ENCODE measurements at regions not wholly inside any gene's neighbourhood (a gene's known extent, or its start where the extent isn't known, plus 50 kb on each side); places are given as distances from the start of the nearest gene placed in this dataset.

- WGBS (ENCODE audit: low lambda C conversion rate): 7% methylated on average over 7 of the region's 7 CpGs
- no peaks in the 10 kb centered on the region for H3K79me2 ChIP-seq (ENCODE audit: insufficient read depth, low read length)
- no peak for DNase-seq (ENCODE audit: low spot score)
- no peak overlapping the region for H3K4me3 ChIP-seq (replicated peaks in 1 of 3; ENCODE audit: insufficient read depth in 1 of 3, low read depth in 2 of 3, low read length in 3 of 3)
- FAIRE-seq: no peak
- H3K27ac ChIP-seq (ENCODE audit: extremely low read length, insufficient read depth, low read length): no peak overlapping the region
- ChIA-PET CTCF (ENCODE audit: low intra/inter-chr PET ratio, low total read pairs) (no interaction called here), POLR2A (no interaction called here)
- BruUV-seq (replicated peaks): no TSS peak
- no peak overlapping the region for H2AFZ ChIP-seq (ENCODE audit: low read length)
- H3K27me3 ChIP-seq (ENCODE audit: control insufficient read depth in 1 of 2, insufficient read depth in 2 of 2, low read length in 2 of 2): no peaks in the 10 kb centered on the region
- H3K4me1 ChIP-seq (ENCODE audit: insufficient read depth, low read length): no peaks in the 10 kb centered on the region
- TF ChIP-seq BRF2 (CRISPR knock-in tag; IDR thresholded peaks at IDR 0.05) (no peak), HOXD1 (CRISPR knock-in tag; IDR thresholded peaks at IDR 0.05) (no peak)
- intact Hi-C loops (cut with micrococcal nuclease; ENCODE audit: unreplicated experiment) (no loop called here), in situ Hi-C loops (cut with HindIII; ENCODE audit: extremely low pct_ligation_motif_present, low pct_unique_long_range_greater_than_20kb) (no loop called here)
- no peaks in the 10 kb centered on the region for H3K9me3 ChIP-seq (ENCODE audit: low read length)
- no peak overlapping the region for H3K4me2 ChIP-seq (ENCODE audit: low read depth, low read length)
- H3K9ac ChIP-seq (ENCODE audit: insufficient read depth, low read depth, low read length): no peak overlapping the region
- no peak for ATAC-seq
- H4K20me1 ChIP-seq (ENCODE audit: insufficient read depth, low read length): no peaks in the 10 kb centered on the region
- no peaks in the 10 kb centered on the region for H3K36me3 ChIP-seq (replicated peaks in 1 of 2; ENCODE audit: control insufficient read depth in 1 of 2, insufficient read depth in 2 of 2, low read length in 2 of 2)
These were observed 107.3 kb upstream of the PRLR start for GRCh38 chr5:35337340-35338156.

GRCh38 chr5:35336230-35336629 is 105.9 kb upstream of the PRLR start:
- H3K4me2 ChIP-seq (ENCODE audit: low read depth, low read length): no peak overlapping the region
- H3K9ac ChIP-seq (ENCODE audit: insufficient read depth, low read depth, low read length): no peak overlapping the region
- no peaks in the 10 kb centered on the region for H3K9me3 ChIP-seq (ENCODE audit: low read length)
- no peaks in the 10 kb centered on the region for H3K4me1 ChIP-seq (ENCODE audit: insufficient read depth, low read length)
- WGBS (ENCODE audit: low lambda C conversion rate): 25% methylated on average over 4 of the region's 4 CpGs
- H3K27me3 ChIP-seq (ENCODE audit: control insufficient read depth in 1 of 2, insufficient read depth in 2 of 2, low read length in 2 of 2): no peaks in the 10 kb centered on the region
- no peaks in the 10 kb centered on the region for H4K20me1 ChIP-seq (ENCODE audit: insufficient read depth, low read length)
- no peaks in the 10 kb centered on the region for H3K79me2 ChIP-seq (ENCODE audit: insufficient read depth, low read length)
- ChIA-PET POLR2A (no interaction called here), CTCF (ENCODE audit: low intra/inter-chr PET ratio, low total read pairs) (no interaction called here)
- no peaks in the 10 kb centered on the region for H3K36me3 ChIP-seq (replicated peaks in 1 of 2; ENCODE audit: control insufficient read depth in 1 of 2, insufficient read depth in 2 of 2, low read length in 2 of 2)
- H2AFZ ChIP-seq (ENCODE audit: low read length): no peak overlapping the region
- ATAC-seq: no peak
- H3K27ac ChIP-seq (ENCODE audit: extremely low read length, insufficient read depth, low read length): no peak overlapping the region
- no peak for DNase-seq (ENCODE audit: low spot score)
- FAIRE-seq: no peak
- intact Hi-C loops (cut with micrococcal nuclease; ENCODE audit: unreplicated experiment): no loop called here
- H3K4me3 ChIP-seq (replicated peaks in 1 of 3; ENCODE audit: insufficient read depth in 1 of 3, low read depth in 2 of 3, low read length in 3 of 3): no peak overlapping the region
- in situ Hi-C loops (cut with HindIII; ENCODE audit: extremely low pct_ligation_motif_present, low pct_unique_long_range_greater_than_20kb): no loop called here
- BruUV-seq (replicated peaks): no TSS peak
- no peak for TF ChIP-seq ATF1 (CRISPR knock-in tag; IDR thresholded peaks at IDR 0.05)
- no peak for TF ChIP-seq DRAP1 (CRISPR knock-in tag; IDR thresholded peaks at IDR 0.05)
- TF ChIP-seq STAT6 (CRISPR knock-in tag; IDR thresholded peaks at IDR 0.05; ENCODE audit: borderline replicate concordance): no peak
- no peak for TF ChIP-seq TSC22D2 (CRISPR knock-in tag; IDR thresholded peaks at IDR 0.05; ENCODE audit: borderline replicate concordance)
- TF ChIP-seq ZNF558 (CRISPR knock-in tag; IDR thresholded peaks at IDR 0.05; ENCODE audit: borderline replicate concordance): no peak
- no peak for TF ChIP-seq DDIT3 (CRISPR knock-in tag; IDR thresholded peaks at IDR 0.05)
- no peak for TF ChIP-seq HBP1 (CRISPR knock-in tag; IDR thresholded peaks at IDR 0.05; ENCODE audit: low read depth)
- TF ChIP-seq ZNF230 (CRISPR knock-in tag; IDR thresholded peaks at IDR 0.05): no peak
- TF ChIP-seq ZNF256 (CRISPR knock-in tag; conservative IDR thresholded peaks at IDR 0.05): no peak
- no peak for TF ChIP-seq ERF (CRISPR knock-in tag; IDR thresholded peaks at IDR 0.05)
- no peak for TF ChIP-seq ZNF207 (IDR thresholded peaks at IDR 0.05; ENCODE audit: borderline replicate concordance)

Data from HepG2 (cell line).